AG04450 (cell line): ENCODE measurements at regions not wholly inside any gene's neighbourhood (a gene's known extent, or its start where the extent isn't known, plus 50 kb on each side); places are given as distances from the start of the nearest gene placed in this dataset.

ENCODE experiments used
- CTCF ChIA-PET: fragments of 300-600, 350-600 bp; formaldehyde crosslinking; extraction: SDS; loops from one replicate; lab custom pipeline; 2022; ENCODE audit warnings: antibody characterized with exemption, inconsistent platforms; lab: Charles Lee
- POLR2A ChIA-PET: fragments of 350-600 bp; formaldehyde crosslinking; extraction: SDS; loops from one replicate; lab custom pipeline; 2021; ENCODE audit warnings: antibody characterized with exemption, inconsistent platforms; lab: Yijun Ruan, JAX
- DNase-seq: peaks from one replicate; pipeline ENCODE4 v3.0.0-alpha.2; 2011; ENCODE audit warnings: low read depth, low spot score
- H3K27ac ChIP-seq: one replicate; pipeline ENCODE4 v1.5.1; 2012; ENCODE audit warnings: low read depth, low read length, control low read depth
- H3K27me3 ChIP-seq: one replicate; pipeline ENCODE4 v1.6.0; 2012; ENCODE audit warnings: low read length; ENCODE audit not compliant: control insufficient read depth, insufficient read depth
- H3K4me3 ChIP-seq: 2 replicates; pipeline ENCODE4 v1.5.1; 2011; ENCODE audit warnings: mild to moderate bottlenecking, low read depth, low read length, control low read depth
- H3K9me3 ChIP-seq: 2 replicates; pipeline ENCODE4 v1.5.1; 2012; ENCODE audit warnings: low read length; ENCODE audit not compliant: control insufficient read depth, insufficient read depth
- TF ChIP-seq, protein P1 (sequence below): IDR thresholded peaks from 2 replicates; pipeline ENCODE4 v1.5.1; 2011; ENCODE audit warnings: low read depth, low read length, control low read depth, inconsistent platforms

DNA sequence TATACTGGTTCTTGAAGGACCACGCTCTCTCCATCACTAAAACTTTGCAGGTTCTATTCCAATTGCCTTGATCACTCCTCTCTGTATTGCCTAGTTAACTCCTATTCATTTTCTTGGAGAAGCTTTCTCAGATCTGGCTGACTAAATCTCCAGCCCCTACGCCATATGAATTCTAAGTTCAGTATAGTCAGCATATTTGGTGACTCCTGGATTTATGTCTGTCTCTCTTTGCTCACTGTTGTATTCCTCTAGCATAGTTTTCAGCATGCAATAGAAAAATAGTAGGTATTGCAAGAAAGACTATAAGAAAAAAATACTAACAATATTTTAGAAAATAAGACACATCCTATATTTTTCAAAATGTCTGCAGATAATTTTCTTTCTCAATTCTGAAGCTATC lies 579.7 kb downstream of the CDH11 start:
- no peak for DNase-seq
- no peaks in the 10 kb centered on the region for H3K9me3 ChIP-seq
- no peaks in the 10 kb centered on the region for H3K27me3 ChIP-seq
- ChIA-PET POLR2A (no interaction called here), CTCF (interaction anchor here (0.6 kb wide), 1 partner anchor 23 kb away, joined by 3 read pairs; no protein-coding TSS in a partner anchor)
- no peak overlapping the region for H3K4me3 ChIP-seq
- TF ChIP-seq, protein P1, sequence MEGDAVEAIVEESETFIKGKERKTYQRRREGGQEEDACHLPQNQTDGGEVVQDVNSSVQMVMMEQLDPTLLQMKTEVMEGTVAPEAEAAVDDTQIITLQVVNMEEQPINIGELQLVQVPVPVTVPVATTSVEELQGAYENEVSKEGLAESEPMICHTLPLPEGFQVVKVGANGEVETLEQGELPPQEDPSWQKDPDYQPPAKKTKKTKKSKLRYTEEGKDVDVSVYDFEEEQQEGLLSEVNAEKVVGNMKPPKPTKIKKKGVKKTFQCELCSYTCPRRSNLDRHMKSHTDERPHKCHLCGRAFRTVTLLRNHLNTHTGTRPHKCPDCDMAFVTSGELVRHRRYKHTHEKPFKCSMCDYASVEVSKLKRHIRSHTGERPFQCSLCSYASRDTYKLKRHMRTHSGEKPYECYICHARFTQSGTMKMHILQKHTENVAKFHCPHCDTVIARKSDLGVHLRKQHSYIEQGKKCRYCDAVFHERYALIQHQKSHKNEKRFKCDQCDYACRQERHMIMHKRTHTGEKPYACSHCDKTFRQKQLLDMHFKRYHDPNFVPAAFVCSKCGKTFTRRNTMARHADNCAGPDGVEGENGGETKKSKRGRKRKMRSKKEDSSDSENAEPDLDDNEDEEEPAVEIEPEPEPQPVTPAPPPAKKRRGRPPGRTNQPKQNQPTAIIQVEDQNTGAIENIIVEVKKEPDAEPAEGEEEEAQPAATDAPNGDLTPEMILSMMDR = no peak
- H3K27ac ChIP-seq = no peak overlapping the region

DNA sequence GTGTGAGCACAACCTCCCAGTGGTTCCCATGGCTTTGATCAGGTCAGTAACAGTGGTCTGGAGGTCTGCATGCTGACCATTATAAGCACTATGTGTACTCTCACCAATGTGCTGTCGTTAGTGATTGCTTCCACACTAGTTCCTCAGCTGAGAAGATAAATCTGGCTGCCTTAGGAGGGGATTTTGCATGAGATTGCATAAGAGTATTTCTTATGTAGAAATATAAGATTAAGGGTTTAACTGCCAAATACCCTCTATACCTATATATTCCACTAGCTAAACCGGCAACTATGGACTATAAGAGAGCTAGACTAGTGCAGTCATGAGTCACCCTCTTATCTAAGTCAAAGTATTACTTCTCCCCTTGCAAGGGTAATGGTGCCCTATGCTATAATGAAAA lies 580.2 kb downstream of the CDH11 start:
- DNase-seq = no peak
- POLR2A ChIA-PET = no interaction called here
- TF ChIP-seq, protein P1 = no peak
- CTCF ChIA-PET = interaction anchor here (0.6 kb wide), 1 partner anchor 23 kb away, joined by 3 read pairs; no protein-coding TSS in a partner anchor
- Histone ChIP-seq H3K27ac (no peak overlapping the region), H3K9me3 (no peaks in the 10 kb centered on the region), H3K27me3 (no peaks in the 10 kb centered on the region), H3K4me3 (no peak overlapping the region)

GRCh38 chr16:64540434-64540833 lies 581.4 kb downstream of the CDH11 start:
- Histone ChIP-seq H3K4me3 (no peak overlapping the region), H3K9me3 (no peaks in the 10 kb centered on the region), H3K27ac (no peak overlapping the region), H3K27me3 (no peaks in the 10 kb centered on the region)
- ChIA-PET CTCF (interaction anchor here (0.5 kb wide), 1 partner anchor 1801 kb away, joined by 4 read pairs; no protein-coding TSS in a partner anchor), POLR2A (no interaction called here)
- DNase-seq = no peak
- TF ChIP-seq, protein P1 = no peak

- POLR2A ChIA-PET = no interaction called here
- Histone ChIP-seq H3K9me3 (no peaks in the 10 kb centered on the region), H3K27me3 (no peaks in the 10 kb centered on the region), H3K4me3 (no peak overlapping the region), H3K27ac (no peak overlapping the region)
- DNase-seq = no peak
- CTCF ChIA-PET = no interaction called here
- TF ChIP-seq, protein P1 = no peak
Observed at GRCh38 chr16:64539811-64540371, 582.0 kb downstream of the CDH11 start.

DNA sequence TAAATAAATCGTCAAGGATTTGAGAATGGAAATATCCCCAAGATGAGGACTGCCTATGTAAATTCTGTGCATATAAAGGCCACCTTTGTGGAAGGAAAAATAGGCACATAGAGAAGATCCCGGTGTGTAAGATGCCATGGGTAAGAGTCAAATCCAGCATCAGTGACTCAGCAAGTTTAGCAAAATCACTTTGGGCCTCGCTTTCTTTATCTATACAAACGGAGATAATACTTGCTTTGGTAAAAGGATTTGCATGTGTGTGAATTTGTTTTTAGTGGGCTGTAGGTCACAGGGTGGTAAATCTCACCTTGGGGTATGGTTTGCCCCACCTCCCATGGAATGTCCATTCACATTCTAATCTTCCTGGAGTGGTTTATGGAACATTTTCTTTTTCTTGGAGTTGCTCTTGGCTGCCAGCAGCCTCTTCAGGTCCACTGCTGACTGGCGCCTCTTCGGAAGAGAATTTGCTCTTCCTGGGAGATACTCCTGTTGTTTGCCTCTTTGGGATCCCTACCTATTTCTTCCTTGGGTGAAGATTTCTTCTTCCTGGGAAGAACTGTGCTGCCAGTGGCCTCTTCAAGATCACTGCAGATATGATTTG lies 587.6 kb downstream of the CDH11 start:
- no peak for DNase-seq
- H3K9me3 ChIP-seq = no peaks in the 10 kb centered on the region
- H3K27ac ChIP-seq = no peak overlapping the region
- POLR2A ChIA-PET = no interaction called here
- CTCF ChIA-PET = no interaction called here
- H3K4me3 ChIP-seq = no peak overlapping the region
- H3K27me3 ChIP-seq = no peaks in the 10 kb centered on the region
- TF ChIP-seq, protein P1 = no peak
